Ectodermal cell (in vitro differentiated cells): ENCODE measurements at regions not wholly inside any gene's neighbourhood (a gene's known extent, or its start where the extent isn't known, plus 50 kb on each side); places are given as distances from the start of the nearest gene placed in this dataset.

Experiments used
- H3K27ac ChIP-seq: 2 replicates; pipeline ENCODE4 v1.7.0; 2013; ENCODE audit warnings: mild to moderate bottlenecking, low read depth, low read length; ENCODE audit not compliant: insufficient read depth, poor library complexity, severe bottlenecking
- H3K27me3 ChIP-seq: 2 replicates; pipeline ENCODE4 v1.7.0; 2013; ENCODE audit warnings: mild to moderate bottlenecking, low read length; ENCODE audit not compliant: insufficient read depth, control insufficient read depth, poor library complexity, severe bottlenecking
- H3K36me3 ChIP-seq: one replicate; pipeline ENCODE4 v1.7.0; 2013; ENCODE audit warnings: low read length; ENCODE audit not compliant: control insufficient read depth, insufficient read depth
- H3K4me1 ChIP-seq: one replicate; pipeline ENCODE4 v1.7.0; 2013; ENCODE audit warnings: low read length; ENCODE audit not compliant: control insufficient read depth, insufficient read depth
- H3K4me3 ChIP-seq: 2 replicates; pipeline ENCODE4 v1.7.0; 2013; ENCODE audit warnings: low read depth, low read length, control low read depth; ENCODE audit not compliant: insufficient read depth
- H3K9me3 ChIP-seq: 2 replicates; pipeline ENCODE4 v1.7.0; 2013; ENCODE audit warnings: mild to moderate bottlenecking, low read length, moderate library complexity; ENCODE audit not compliant: control insufficient read depth
- WGBS, 2 experiments: methylation state at CpG; one replicate each; pipeline ENCODE4 v1.1.7; 2013; ENCODE audit warnings: missing lambda C conversion rate in 2 of 2; 5-methylcytosine and 5-hydroxymethylcytosine counted together

DNA sequence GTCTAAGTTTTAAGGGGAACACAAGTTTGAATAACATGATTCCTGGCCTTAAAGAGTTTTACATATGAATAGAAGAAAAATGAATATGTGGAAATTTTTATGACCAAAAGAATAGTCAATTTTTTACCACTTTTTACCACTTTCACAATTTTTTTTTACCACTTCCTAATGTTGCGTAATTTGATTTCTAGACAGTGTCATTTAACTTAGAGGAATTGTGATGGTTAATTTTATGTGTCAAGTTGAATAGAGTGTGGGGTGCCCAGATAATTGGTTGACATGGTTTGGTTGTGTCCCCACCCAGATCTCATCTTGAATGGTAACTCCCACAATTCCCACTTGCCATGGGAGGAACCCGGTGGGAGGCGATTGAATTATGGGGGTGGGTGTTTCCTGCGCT is 416.6 kb downstream of the KIF4B start:
- Histone ChIP-seq H3K27me3 (no peaks in the 10 kb centered on the region), H3K9me3 (no peaks in the 10 kb centered on the region), H3K4me1 (no peaks in the 10 kb centered on the region), H3K4me3 (no peak overlapping the region), H3K27ac (no peak overlapping the region), H3K36me3 (no peaks in the 10 kb centered on the region)
- 95 to 96% methylated on average over 4 of the region's 4 CpGs for WGBS, 2 experiments

- no peaks in the 10 kb centered on the region for H3K9me3 ChIP-seq
- no peak overlapping the region for H3K4me3 ChIP-seq
- 92 to 100% methylated on average over 1 of the region's 1 CpG for WGBS, 2 experiments
- H3K27me3 ChIP-seq: no peaks in the 10 kb centered on the region
- no peaks in the 10 kb centered on the region for H3K4me1 ChIP-seq
- no peak overlapping the region for H3K27ac ChIP-seq
- H3K36me3 ChIP-seq: no peaks in the 10 kb centered on the region
Observed at GRCh38 chr5:155434267-155434666, 420.7 kb downstream of the KIF4B start.

DNA sequence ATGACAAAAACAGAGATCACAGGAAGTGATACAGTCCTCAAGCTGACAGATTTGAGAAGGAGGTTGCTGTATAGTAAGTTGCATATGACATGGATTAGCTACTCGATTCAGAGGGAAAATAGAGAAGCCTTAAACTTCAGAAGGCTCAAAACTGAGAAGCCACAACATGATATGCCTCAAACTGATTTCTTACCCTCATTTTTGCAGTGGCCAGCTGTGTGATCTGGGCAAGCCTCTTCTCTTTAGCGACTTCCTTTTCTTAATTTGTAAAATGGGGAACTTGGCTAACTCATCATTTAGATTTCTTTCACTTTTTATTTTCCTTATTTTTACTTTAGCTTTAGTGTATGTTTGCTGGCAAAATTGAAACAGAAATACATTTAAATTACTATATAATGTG is 421.1 kb downstream of the KIF4B start:
- Histone ChIP-seq H3K27ac (no peak overlapping the region), H3K4me1 (no peaks in the 10 kb centered on the region), H3K36me3 (no peaks in the 10 kb centered on the region), H3K9me3 (no peaks in the 10 kb centered on the region), H3K27me3 (no peaks in the 10 kb centered on the region), H3K4me3 (no peak overlapping the region)
- 81 to 100% methylated on average over 1 to 2 of the region's 2 CpGs for WGBS, 2 experiments

DNA sequence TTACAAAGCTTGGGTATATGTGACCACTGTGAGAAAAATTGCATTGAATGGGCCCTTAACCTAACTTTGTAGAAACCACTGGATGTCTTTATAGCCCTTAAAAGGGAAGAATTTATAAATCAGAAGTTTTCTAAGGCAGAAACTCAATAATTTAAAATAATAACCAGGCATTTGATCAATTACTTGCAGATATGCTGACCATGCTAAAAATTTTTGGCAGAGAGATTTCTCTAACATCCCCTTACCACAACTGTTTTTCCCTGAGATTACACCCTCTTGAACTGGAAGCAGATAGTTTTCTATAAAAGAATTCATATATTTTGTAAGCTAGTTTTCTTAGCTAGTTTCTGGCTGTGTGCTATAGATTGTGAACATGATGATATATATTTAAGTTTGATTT is 428.3 kb downstream of the KIF4B start:
- no peak overlapping the region for H3K4me3 ChIP-seq
- no peaks in the 10 kb centered on the region for H3K9me3 ChIP-seq
- no peak overlapping the region for H3K27ac ChIP-seq
- H3K4me1 ChIP-seq: no peaks in the 10 kb centered on the region
- H3K36me3 ChIP-seq: no peaks in the 10 kb centered on the region
- no peaks in the 10 kb centered on the region for H3K27me3 ChIP-seq

- no peaks in the 10 kb centered on the region for H3K36me3 ChIP-seq
- H3K4me1 ChIP-seq: no peaks in the 10 kb centered on the region
- WGBS, 2 experiments: 80% methylated on average over 1 of the region's 2 CpGs; no CpG with 5 or more reads in 1 of the 2 experiments
- no peak overlapping the region for H3K27ac ChIP-seq
- H3K9me3 ChIP-seq: no peaks in the 10 kb centered on the region
- H3K4me3 ChIP-seq: no peak overlapping the region
- no peaks in the 10 kb centered on the region for H3K27me3 ChIP-seq
Observed at GRCh38 chr5:155451106-155451505, 437.6 kb downstream of the KIF4B start.

GRCh38 chr5:155455791-155456514 is 442.4 kb downstream of the KIF4B start:
- H3K27me3 ChIP-seq: no peaks in the 10 kb centered on the region
- no peaks in the 10 kb centered on the region for H3K9me3 ChIP-seq
- WGBS, 2 experiments: 90% methylated on average over 4 of the region's 4 CpGs
- H3K27ac ChIP-seq: no peak overlapping the region
- H3K4me3 ChIP-seq: no peak overlapping the region
- no peaks in the 10 kb centered on the region for H3K4me1 ChIP-seq
- no peaks in the 10 kb centered on the region for H3K36me3 ChIP-seq

- no peak overlapping the region for H3K27ac ChIP-seq
Observed at GRCh38 chr5:155459889-155460500, 446.4 kb downstream of the KIF4B start.

GRCh38 chr5:155460501-155460931 is 447.0 kb downstream of the KIF4B start:
- H3K4me3 ChIP-seq: no peak overlapping the region
- WGBS, 2 experiments: 96% methylated on average over 1 of the region's 2 CpGs
- no peak overlapping the region for H3K27ac ChIP-seq
- H3K27me3 ChIP-seq: no peaks in the 10 kb centered on the region
- no peaks in the 10 kb centered on the region for H3K36me3 ChIP-seq
- H3K9me3 ChIP-seq: no peaks in the 10 kb centered on the region
- H3K4me1 ChIP-seq: no peaks in the 10 kb centered on the region

More at GRCh38 chr5:155459889-155460500, 446.4 kb downstream of the KIF4B start:
- H3K27me3 ChIP-seq: no peaks in the 10 kb centered on the region
- no peaks in the 10 kb centered on the region for H3K4me1 ChIP-seq
- no peaks in the 10 kb centered on the region for H3K36me3 ChIP-seq
- no peaks in the 10 kb centered on the region for H3K9me3 ChIP-seq
- H3K4me3 ChIP-seq: no peak overlapping the region
- WGBS, 2 experiments: 100% methylated on average over 1 of the region's 1 CpG

DNA sequence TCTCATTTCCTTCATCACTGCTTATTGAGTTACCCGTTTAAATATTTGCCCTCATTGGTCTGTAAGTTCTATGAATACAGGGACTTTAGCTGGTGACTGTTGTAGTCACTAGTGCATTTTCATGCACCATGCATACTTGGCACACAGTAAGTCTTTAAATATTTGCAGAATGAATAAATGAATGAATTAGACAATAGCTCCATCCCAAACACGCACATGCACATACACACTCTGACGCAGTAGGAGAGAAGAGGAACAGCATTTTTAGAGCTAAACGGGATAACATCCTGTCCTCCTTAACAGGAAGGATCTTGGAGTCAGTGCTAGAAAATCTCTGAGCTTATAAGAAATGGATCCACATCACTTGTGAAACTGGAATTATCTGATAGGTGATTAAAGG is 447.7 kb downstream of the KIF4B start:
- Histone ChIP-seq H3K36me3 (no peaks in the 10 kb centered on the region), H3K9me3 (no peaks in the 10 kb centered on the region), H3K27ac (no peak overlapping the region), H3K4me3 (no peak overlapping the region), H3K4me1 (no peaks in the 10 kb centered on the region), H3K27me3 (no peaks in the 10 kb centered on the region)
- WGBS, 2 experiments: 94 to 97% methylated on average over 3 to 4 of the region's 4 CpGs

- Histone ChIP-seq H3K27me3 (no peaks in the 10 kb centered on the region), H3K9me3 (no peaks in the 10 kb centered on the region), H3K36me3 (no peaks in the 10 kb centered on the region), H3K4me1 (no peaks in the 10 kb centered on the region), H3K27ac (no peak overlapping the region), H3K4me3 (no peak overlapping the region)
- WGBS, 2 experiments: 86 to 93% methylated on average over 3 to 5 of the region's 5 CpGs
Observed at GRCh38 chr5:155466851-155467250, 453.3 kb downstream of the KIF4B start.
